ENCODE measurements at regions not wholly inside any gene's neighbourhood (a gene's known extent, or its start where the extent isn't known, plus 50 kb on each side); places are given as distances from the start of the nearest gene placed in this dataset.

DNA sequence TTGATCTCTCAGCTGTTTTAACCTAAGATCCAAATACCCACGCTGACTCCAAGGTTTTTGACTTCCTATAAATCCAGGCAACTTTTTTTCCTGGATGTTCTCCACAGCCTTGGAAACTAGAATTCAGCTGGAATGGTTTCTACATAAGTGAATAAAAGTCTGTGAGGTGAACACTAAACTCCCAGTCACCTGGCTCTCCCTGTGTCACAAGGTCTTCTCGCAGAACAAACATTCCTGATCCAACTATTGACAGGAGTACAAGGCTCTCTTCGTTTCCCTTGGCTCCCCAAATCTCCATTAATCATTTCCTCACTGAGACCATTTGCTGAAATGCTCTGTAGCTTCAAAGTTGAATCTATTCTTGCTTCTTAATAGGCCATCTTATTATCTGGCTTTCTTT is 265.7 kb downstream of the ADGRG6 start:
- Histone ChIP-seq H3F3A (replicated peaks; ENCODE audit: insufficient read depth) (peaks cover 32% of the 10 kb centered on the region), H3K9me2 (no peaks in the 10 kb centered on the region), H3K9ac (no peak overlapping the region), H3K4me1 (ENCODE audit: control insufficient read depth in 1 of 2, insufficient read depth in 2 of 2, low read depth in 1 of 2, low read length in 1 of 2) (peaks cover 0 to 23% of the 10 kb centered on the region in 2 experiments; a peak in 3 of 4 replicates), H4K20me1 (ENCODE audit: insufficient read depth) (no peaks in the 10 kb centered on the region), H3K27me3 (ENCODE audit: insufficient read depth) (no peaks in the 10 kb centered on the region), H3K4me2 (no peak overlapping the region), H3K4me3 (ENCODE audit: low read depth in 2 of 2, low read length in 1 of 2) (no peak overlapping the region), H2AFZ (ENCODE audit: low read depth) (no peak overlapping the region), H3K79me2 (ENCODE audit: insufficient read depth) (no peaks in the 10 kb centered on the region), H3K9me3 (no peaks in the 10 kb centered on the region), H3K27ac (ENCODE audit: low read depth in 2 of 2, low read length in 1 of 2) (peak overlapping the region in 1 of 2 experiments; percentile 95; a peak in 2 of 4 replicates), H3K36me3 (replicated peaks in 1 of 2; ENCODE audit: control insufficient read depth in 1 of 2, insufficient read depth in 2 of 2, low read length in 1 of 2) (no peaks in the 10 kb centered on the region)
- TF ChIP-seq CTCF (IDR thresholded peaks at IDR 0.05) (no peak), MXI1 (IDR thresholded peaks at IDR 0.05; ENCODE audit: low read depth, low read length) (no peak), NFIC (IDR thresholded peaks at IDR 0.05; ENCODE audit: borderline replicate concordance) (no peak), REST (IDR thresholded peaks at IDR 0.05; ENCODE audit: low read depth, low read length) (no peak), GABPA (IDR thresholded peaks at IDR 0.05; ENCODE audit: low read depth) (no peak), FOXJ3 (CRISPR knock-in tag; IDR thresholded peaks at IDR 0.05) (no peak)
- ChIA-PET POLR2A (no interaction called here), CTCF (interaction anchor here (0.9 to 2.5 kb wide), 9 partner anchors 9 to 860 kb away, joined by 3 to 21 read pairs (median 4); no protein-coding TSS in a partner anchor)
- no peak for DNase-seq
- 74% methylated on average over 3 of the region's 3 CpGs for WGBS (ENCODE audit: low lambda C conversion rate)

GRCh38 chr6:142568857-142569597 is 267.2 kb downstream of the ADGRG6 start:
- Histone ChIP-seq H3K27ac (ENCODE audit: low read depth in 2 of 2, low read length in 1 of 2) (peak overlapping the region; percentile 67 to 95; a peak in 3 of 4 replicates), H4K20me1 (ENCODE audit: insufficient read depth) (no peaks in the 10 kb centered on the region), H3K27me3 (ENCODE audit: insufficient read depth) (no peaks in the 10 kb centered on the region), H3K9ac (peak overlapping the region; percentile 63), H3K4me1 (ENCODE audit: control insufficient read depth in 1 of 2, insufficient read depth in 2 of 2, low read depth in 1 of 2, low read length in 1 of 2) (peaks cover 0 to 23% of the 10 kb centered on the region in 2 experiments; a peak in 3 of 4 replicates), H3K36me3 (replicated peaks in 1 of 2; ENCODE audit: control insufficient read depth in 1 of 2, insufficient read depth in 2 of 2, low read length in 1 of 2) (no peaks in the 10 kb centered on the region), H3K4me2 (peak overlapping the region; percentile 51), H2AFZ (ENCODE audit: low read depth) (peak overlapping the region; percentile 72), H3F3A (replicated peaks; ENCODE audit: insufficient read depth) (peaks cover 32% of the 10 kb centered on the region), H3K79me2 (ENCODE audit: insufficient read depth) (no peaks in the 10 kb centered on the region), H3K9me3 (no peaks in the 10 kb centered on the region), H3K9me2 (no peaks in the 10 kb centered on the region), H3K4me3 (ENCODE audit: low read depth in 2 of 2, low read length in 1 of 2) (no peak overlapping the region)
- ChIA-PET CTCF (interaction anchor here (0.6 to 1.5 kb wide), 5 partner anchors 45 to 858 kb away, joined by 3 to 4 read pairs (median 3); no protein-coding TSS in a partner anchor), POLR2A (no interaction called here)
- DNase-seq = no peak
- 15% methylated on average over 1 of the region's 1 CpG for WGBS (ENCODE audit: low lambda C conversion rate)
- TF ChIP-seq MEF2A (IDR thresholded peaks at IDR 0.05; ENCODE audit: borderline replicate concordance, low read depth) (peak; percentile 90), CHD2 (IDR thresholded peaks at IDR 0.05; ENCODE audit: low read length, partially characterized antibody) (no peak), TEAD4 (IDR thresholded peaks at IDR 0.05; ENCODE audit: borderline replicate concordance, insufficient read depth) (peak; percentile 39; the same call in 1 of the 2 replicates), RCOR1 (IDR thresholded peaks at IDR 0.05; ENCODE audit: low read length) (no peak), MAX (IDR thresholded peaks at IDR 0.05; ENCODE audit: low read depth) (no peak), RAD21 (IDR thresholded peaks at IDR 0.05; ENCODE audit: low read length) (no peak), FOXM1 (IDR thresholded peaks at IDR 0.05; ENCODE audit: low read depth) (0 out of 2 replicates have a peak, but pooled peaks have one; percentile 26), TCF12 (IDR thresholded peaks at IDR 0.05) (peak; percentile 63), NRF1 (IDR thresholded peaks at IDR 0.05; ENCODE audit: low read depth, low read length) (no peak), REST (IDR thresholded peaks at IDR 0.05; ENCODE audit: low read depth, low read length) (no peak), POLR2AphosphoS5 (IDR thresholded peaks at IDR 0.05; ENCODE audit: low read depth, low read length) (peak; percentile 34; the same call in 1 of the 2 replicates)

All from SK-N-SH (cell line).